ENCODE measurements at regions not wholly inside any gene's neighbourhood (a gene's known extent, or its start where the extent isn't known, plus 50 kb on each side); places are given as distances from the start of the nearest gene placed in this dataset.

DNA sequence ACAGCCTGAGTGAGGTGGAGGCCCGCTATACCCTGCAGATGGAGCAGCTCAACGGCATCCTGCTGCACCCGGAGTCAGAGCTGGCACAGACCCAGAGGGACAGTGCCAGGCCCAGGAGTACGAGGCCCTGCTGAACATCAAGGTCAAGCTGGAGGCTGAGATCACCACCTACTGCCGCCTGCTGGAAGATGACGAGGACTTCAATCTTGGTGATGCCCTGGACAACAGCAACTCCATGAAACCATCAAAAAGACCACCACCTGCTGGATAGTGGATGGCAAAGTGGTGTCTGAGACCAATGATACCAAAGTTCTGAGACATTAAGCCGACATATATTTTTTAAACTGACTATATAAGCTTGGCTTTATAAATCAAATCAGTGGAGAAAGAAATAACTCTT is 73.3 kb upstream of the HHIP start:
- no peak overlapping the region for H2AFZ ChIP-seq (replicated peaks)
- H3K9ac ChIP-seq = no peak overlapping the region
- H3K9me3 ChIP-seq (ENCODE audit: low read depth) = no peaks in the 10 kb centered on the region
- no peak overlapping the region for H3K4me2 ChIP-seq
- no peak overlapping the region for H3K27ac Mint-ChIP-seq
- H4K20me1 ChIP-seq (ENCODE audit: low read depth) = no peaks in the 10 kb centered on the region
- H3K36me3 ChIP-seq = no peaks in the 10 kb centered on the region
- no peak overlapping the region for H3K4me3 Mint-ChIP-seq
- no peaks in the 10 kb centered on the region for H3K9me3 Mint-ChIP-seq
- H3K4me3 ChIP-seq = no peak overlapping the region
- TF ChIP-seq EZH2phosphoT487 (IDR thresholded peaks at IDR 0.05) = no peak
- TF ChIP-seq EZH2 (IDR thresholded peaks at IDR 0.05) = no peak
- TF ChIP-seq, protein P1, sequence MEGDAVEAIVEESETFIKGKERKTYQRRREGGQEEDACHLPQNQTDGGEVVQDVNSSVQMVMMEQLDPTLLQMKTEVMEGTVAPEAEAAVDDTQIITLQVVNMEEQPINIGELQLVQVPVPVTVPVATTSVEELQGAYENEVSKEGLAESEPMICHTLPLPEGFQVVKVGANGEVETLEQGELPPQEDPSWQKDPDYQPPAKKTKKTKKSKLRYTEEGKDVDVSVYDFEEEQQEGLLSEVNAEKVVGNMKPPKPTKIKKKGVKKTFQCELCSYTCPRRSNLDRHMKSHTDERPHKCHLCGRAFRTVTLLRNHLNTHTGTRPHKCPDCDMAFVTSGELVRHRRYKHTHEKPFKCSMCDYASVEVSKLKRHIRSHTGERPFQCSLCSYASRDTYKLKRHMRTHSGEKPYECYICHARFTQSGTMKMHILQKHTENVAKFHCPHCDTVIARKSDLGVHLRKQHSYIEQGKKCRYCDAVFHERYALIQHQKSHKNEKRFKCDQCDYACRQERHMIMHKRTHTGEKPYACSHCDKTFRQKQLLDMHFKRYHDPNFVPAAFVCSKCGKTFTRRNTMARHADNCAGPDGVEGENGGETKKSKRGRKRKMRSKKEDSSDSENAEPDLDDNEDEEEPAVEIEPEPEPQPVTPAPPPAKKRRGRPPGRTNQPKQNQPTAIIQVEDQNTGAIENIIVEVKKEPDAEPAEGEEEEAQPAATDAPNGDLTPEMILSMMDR (IDR thresholded peaks at IDR 0.05) = peak; percentile 23
- no peaks in the 10 kb centered on the region for H3F3A ChIP-seq (ENCODE audit: low read depth)
- no peaks in the 10 kb centered on the region for H3K4me1 ChIP-seq
- no peak overlapping the region for H3K27ac ChIP-seq
- H3K4me1 Mint-ChIP-seq = no peaks in the 10 kb centered on the region
- H3K36me3 Mint-ChIP-seq = no peaks in the 10 kb centered on the region
- H3K79me2 ChIP-seq (ENCODE audit: low read depth) = no peaks in the 10 kb centered on the region
- H3K27me3 ChIP-seq = no peaks in the 10 kb centered on the region
- H3K27me3 Mint-ChIP-seq (ENCODE audit: insufficient read depth, low read depth) = no peaks in the 10 kb centered on the region
- no peak for DNase-seq (ENCODE audit: low spot score)

DNA sequence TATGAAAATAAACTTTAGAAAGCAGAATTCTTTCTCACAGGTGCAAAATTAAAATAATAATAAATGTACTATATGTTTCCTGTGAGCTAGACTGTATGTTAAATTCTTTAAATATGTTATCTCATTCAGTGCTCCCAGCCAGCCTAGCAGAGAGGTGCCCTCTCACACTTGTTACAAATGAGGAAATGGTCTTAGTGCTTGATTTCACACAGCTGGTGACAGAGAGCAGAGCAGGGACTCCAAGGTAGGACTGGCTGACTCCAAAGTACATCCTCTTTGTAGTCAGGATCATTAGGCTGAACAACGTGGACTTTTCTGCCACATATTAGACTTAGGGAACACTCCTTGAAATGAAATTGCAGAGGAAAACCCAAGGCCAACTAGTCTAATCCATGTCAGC is 72.0 kb upstream of the HHIP start:
- H3F3A ChIP-seq (ENCODE audit: low read depth) = no peaks in the 10 kb centered on the region
- no peaks in the 10 kb centered on the region for H3K36me3 ChIP-seq
- no peaks in the 10 kb centered on the region for H3K27me3 ChIP-seq
- no peaks in the 10 kb centered on the region for H3K9me3 ChIP-seq (ENCODE audit: low read depth)
- Mint-ChIP-seq H3K27me3 (ENCODE audit: insufficient read depth, low read depth) (no peaks in the 10 kb centered on the region), H3K4me1 (no peaks in the 10 kb centered on the region), H3K27ac (no peak overlapping the region), H3K9me3 (no peaks in the 10 kb centered on the region), H3K36me3 (no peaks in the 10 kb centered on the region), H3K4me3 (no peak overlapping the region)
- DNase-seq (ENCODE audit: low spot score) = no peak
- no peaks in the 10 kb centered on the region for H3K4me1 ChIP-seq
- H2AFZ ChIP-seq (replicated peaks) = no peak overlapping the region
- TF ChIP-seq, protein P1 (IDR thresholded peaks at IDR 0.05) = no peak
- TF ChIP-seq EZH2phosphoT487 (IDR thresholded peaks at IDR 0.05) (no peak), EZH2 (IDR thresholded peaks at IDR 0.05) (no peak)
- no peaks in the 10 kb centered on the region for H4K20me1 ChIP-seq (ENCODE audit: low read depth)
- no peak overlapping the region for H3K9ac ChIP-seq
- H3K4me3 ChIP-seq = no peak overlapping the region
- H3K27ac ChIP-seq = no peak overlapping the region
- H3K4me2 ChIP-seq = no peak overlapping the region
- no peaks in the 10 kb centered on the region for H3K79me2 ChIP-seq (ENCODE audit: low read depth)

DNA sequence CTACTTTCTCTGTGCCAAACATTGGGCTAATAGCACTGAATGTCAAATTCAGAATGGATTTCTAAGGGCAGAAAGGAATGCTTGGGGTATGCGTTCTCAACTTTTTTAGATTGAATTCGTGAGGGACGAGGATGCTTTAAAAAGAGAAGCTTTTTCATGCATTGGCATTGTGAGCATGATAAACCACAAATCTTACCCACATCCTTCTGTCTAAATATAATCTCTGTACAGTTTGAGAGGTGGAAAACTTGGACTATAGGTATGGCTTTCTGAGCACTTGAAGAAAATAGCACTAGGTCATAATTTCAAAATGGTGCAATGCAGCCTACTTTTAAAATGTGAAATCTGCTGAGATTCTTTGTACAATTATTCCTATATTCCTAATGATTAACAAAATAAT is 71.4 kb upstream of the HHIP start:
- Mint-ChIP-seq H3K4me1 (no peaks in the 10 kb centered on the region), H3K27ac (no peak overlapping the region), H3K27me3 (ENCODE audit: insufficient read depth, low read depth) (no peaks in the 10 kb centered on the region), H3K9me3 (no peaks in the 10 kb centered on the region), H3K4me3 (no peak overlapping the region), H3K36me3 (no peaks in the 10 kb centered on the region)
- no peak for DNase-seq (ENCODE audit: low spot score)
- no peaks in the 10 kb centered on the region for H4K20me1 ChIP-seq (ENCODE audit: low read depth)
- no peaks in the 10 kb centered on the region for H3F3A ChIP-seq (ENCODE audit: low read depth)
- no peaks in the 10 kb centered on the region for H3K27me3 ChIP-seq
- H3K4me3 ChIP-seq = no peak overlapping the region
- H3K79me2 ChIP-seq (ENCODE audit: low read depth) = no peaks in the 10 kb centered on the region
- TF ChIP-seq EZH2phosphoT487 (IDR thresholded peaks at IDR 0.05) = no peak
- TF ChIP-seq EZH2 (IDR thresholded peaks at IDR 0.05) = no peak
- TF ChIP-seq, protein P1 (IDR thresholded peaks at IDR 0.05) = no peak
- H3K36me3 ChIP-seq = no peaks in the 10 kb centered on the region
- H3K9ac ChIP-seq = no peak overlapping the region
- no peak overlapping the region for H2AFZ ChIP-seq (replicated peaks)
- H3K4me2 ChIP-seq = no peak overlapping the region
- no peak overlapping the region for H3K27ac ChIP-seq
- no peaks in the 10 kb centered on the region for H3K4me1 ChIP-seq
- no peaks in the 10 kb centered on the region for H3K9me3 ChIP-seq (ENCODE audit: low read depth)

DNA sequence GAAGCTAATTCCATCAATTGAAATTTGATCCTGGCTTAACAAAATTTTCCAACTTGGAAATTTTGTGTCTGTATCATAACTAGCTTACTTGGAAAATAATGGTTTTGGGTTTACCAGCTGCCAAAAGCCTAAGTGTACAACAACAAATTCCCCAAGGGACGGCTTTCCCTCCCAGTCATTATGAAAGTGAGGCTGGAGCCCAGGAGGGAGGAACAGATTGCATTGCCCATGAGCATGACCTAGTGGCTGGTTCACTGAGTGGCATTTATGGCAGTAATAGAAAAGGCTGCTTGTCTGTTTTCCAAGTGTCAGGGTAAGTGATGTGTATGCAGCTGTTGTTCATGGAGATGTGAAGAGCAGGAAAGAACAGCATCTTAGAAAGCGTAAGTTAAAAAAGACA is 70.8 kb upstream of the HHIP start:
- Histone ChIP-seq H3K27me3 (no peaks in the 10 kb centered on the region), H3K27ac (no peak overlapping the region), H3K4me2 (no peak overlapping the region), H3K4me1 (no peaks in the 10 kb centered on the region), H3K36me3 (no peaks in the 10 kb centered on the region), H4K20me1 (ENCODE audit: low read depth) (no peaks in the 10 kb centered on the region), H3K9me3 (ENCODE audit: low read depth) (no peaks in the 10 kb centered on the region), H3K79me2 (ENCODE audit: low read depth) (no peaks in the 10 kb centered on the region), H3F3A (ENCODE audit: low read depth) (no peaks in the 10 kb centered on the region), H2AFZ (replicated peaks) (no peak overlapping the region), H3K4me3 (no peak overlapping the region), H3K9ac (no peak overlapping the region)
- Mint-ChIP-seq H3K27ac (no peak overlapping the region), H3K36me3 (no peaks in the 10 kb centered on the region), H3K4me3 (no peak overlapping the region), H3K27me3 (ENCODE audit: insufficient read depth, low read depth) (no peaks in the 10 kb centered on the region), H3K9me3 (no peaks in the 10 kb centered on the region), H3K4me1 (no peaks in the 10 kb centered on the region)
- no peak for TF ChIP-seq EZH2phosphoT487 (IDR thresholded peaks at IDR 0.05)
- TF ChIP-seq, protein P1 (IDR thresholded peaks at IDR 0.05) = no peak
- no peak for TF ChIP-seq EZH2 (IDR thresholded peaks at IDR 0.05)
- DNase-seq (ENCODE audit: low spot score) = no peak
